ENCODE measurements at regions not wholly inside any gene's neighbourhood (a gene's known extent, or its start where the extent isn't known, plus 50 kb on each side); places are given as distances from the start of the nearest gene placed in this dataset.

- no peaks in the 10 kb centered on the region for H3K79me2 ChIP-seq (ENCODE audit: control insufficient read depth, insufficient read depth, low read length)
- TF ChIP-seq CTCF (IDR thresholded peaks at IDR 0.05) (no peak), EZH2 (IDR thresholded peaks at IDR 0.05; ENCODE audit: borderline replicate concordance, insufficient read depth, low read depth, low read length, poor library complexity, severe bottlenecking) (no peak)
- DNase-seq, result no peak
- ChIA-PET POLR2A (no interaction called here), CTCF (no interaction called here)
- H4K20me1 ChIP-seq (ENCODE audit: control insufficient read depth, insufficient read depth, low read length, poor library complexity, severe bottlenecking), result no peaks in the 10 kb centered on the region
- intact Hi-C loops (cut with micrococcal nuclease), result no loop called here
- no peaks in the 10 kb centered on the region for H3K4me1 ChIP-seq (ENCODE audit: control insufficient read depth in 2 of 2, insufficient read depth in 2 of 2, low read length in 2 of 2)
- WGBS (ENCODE audit: insufficient coverage), result no CpG with 5 or more reads among the region's 4 CpGs
- no peak for ATAC-seq (ENCODE audit: low read depth)
- H3K4me3 ChIP-seq (ENCODE audit: control extremely low read depth in 1 of 5, extremely low read depth in 1 of 5, insufficient read depth in 1 of 5, low read depth in 2 of 5, low read length in 4 of 5), result no peak overlapping the region
- no peak overlapping the region for H3K27ac ChIP-seq (ENCODE audit: low read length in 2 of 2)
- H3K27me3 ChIP-seq (replicated peaks in 1 of 4; ENCODE audit: control extremely low read depth in 1 of 4, control insufficient read depth in 3 of 4, insufficient read depth in 4 of 4, low read length in 3 of 4), result no peaks in the 10 kb centered on the region
- Mint-ChIP-seq H3K4me3 (no peak overlapping the region), H3K27me3 (no peaks in the 10 kb centered on the region), H3K4me1 (no peaks in the 10 kb centered on the region), H3K27ac (no peak overlapping the region), H3K9me3 (ENCODE audit: insufficient read depth) (peaks cover 4% of the 10 kb centered on the region)
- H3K9ac ChIP-seq (ENCODE audit: low read length), result no peak overlapping the region
- H3K36me3 ChIP-seq (replicated peaks in 1 of 2; ENCODE audit: control extremely low read depth in 1 of 2, control insufficient read depth in 1 of 2, extremely low read depth in 1 of 2, insufficient read depth in 2 of 2, low read length in 1 of 2), result no peaks in the 10 kb centered on the region
- no peak overlapping the region for H2AFZ ChIP-seq (ENCODE audit: insufficient read depth, low read depth, low read length, poor library complexity, severe bottlenecking)
- H3K4me2 ChIP-seq (replicated peaks; ENCODE audit: low read depth, low read length, poor library complexity, severe bottlenecking), result no peak overlapping the region
- H3K9me3 ChIP-seq (ENCODE audit: control extremely low read depth in 1 of 3, control insufficient read depth in 2 of 3, insufficient read depth in 1 of 3, low read length in 2 of 3), result no peaks in the 10 kb centered on the region
Observed at GRCh38 chr14:62409169-62409568, 636.1 kb downstream of the KCNH5 start.

- no peak overlapping the region for H3K27ac Mint-ChIP-seq
- no peaks in the 10 kb centered on the region for H3K36me3 ChIP-seq (replicated peaks in 1 of 2; ENCODE audit: control extremely low read depth in 1 of 2, control insufficient read depth in 1 of 2, extremely low read depth in 1 of 2, insufficient read depth in 2 of 2, low read length in 1 of 2)
- CTCF ChIA-PET, result no interaction called here
- no peak overlapping the region for H3K4me3 ChIP-seq (ENCODE audit: control extremely low read depth in 1 of 5, extremely low read depth in 1 of 5, insufficient read depth in 1 of 5, low read depth in 2 of 5, low read length in 4 of 5)
- WGBS (ENCODE audit: insufficient coverage), result no CpG with 5 or more reads among the region's 2 CpGs
- ATAC-seq (ENCODE audit: low read depth) (no peak), DNase-seq (no peak)
- no peaks in the 10 kb centered on the region for H4K20me1 ChIP-seq (ENCODE audit: control insufficient read depth, insufficient read depth, low read length, poor library complexity, severe bottlenecking)
- no peak overlapping the region for H3K27ac ChIP-seq (ENCODE audit: low read length in 2 of 2)
- no peak overlapping the region for H2AFZ ChIP-seq (ENCODE audit: insufficient read depth, low read depth, low read length, poor library complexity, severe bottlenecking)
- intact Hi-C loops (cut with micrococcal nuclease), result no loop called here
- no peak overlapping the region for H3K9ac ChIP-seq (ENCODE audit: low read length)
- POLR2A ChIA-PET, result no interaction called here
- H3K4me1 Mint-ChIP-seq, result no peaks in the 10 kb centered on the region
- TF ChIP-seq EZH2 (IDR thresholded peaks at IDR 0.05; ENCODE audit: borderline replicate concordance, insufficient read depth, low read depth, low read length, poor library complexity, severe bottlenecking) (no peak), CTCF (IDR thresholded peaks at IDR 0.05) (no peak)
- H3K4me2 ChIP-seq (replicated peaks; ENCODE audit: low read depth, low read length, poor library complexity, severe bottlenecking), result no peak overlapping the region
- H3K4me3 Mint-ChIP-seq, result no peak overlapping the region
- no peaks in the 10 kb centered on the region for H3K27me3 ChIP-seq (replicated peaks in 1 of 4; ENCODE audit: control extremely low read depth in 1 of 4, control insufficient read depth in 3 of 4, insufficient read depth in 4 of 4, low read length in 3 of 4)
- no peaks in the 10 kb centered on the region for H3K9me3 ChIP-seq (ENCODE audit: control extremely low read depth in 1 of 3, control insufficient read depth in 2 of 3, insufficient read depth in 1 of 3, low read length in 2 of 3)
- H3K27me3 Mint-ChIP-seq, result no peaks in the 10 kb centered on the region
- H3K9me3 Mint-ChIP-seq (ENCODE audit: insufficient read depth), result peaks cover 5% of the 10 kb centered on the region
- H3K4me1 ChIP-seq (ENCODE audit: control insufficient read depth in 2 of 2, insufficient read depth in 2 of 2, low read length in 2 of 2), result no peaks in the 10 kb centered on the region
- H3K79me2 ChIP-seq (ENCODE audit: control insufficient read depth, insufficient read depth, low read length), result no peaks in the 10 kb centered on the region
Observed at GRCh38 chr14:62409626-62410300, 635.5 kb downstream of the KCNH5 start.
